ENCODE measurements at regions not wholly inside any gene's neighbourhood (a gene's known extent, or its start where the extent isn't known, plus 50 kb on each side); places are given as distances from the start of the nearest gene placed in this dataset.

GRCh38 chr5:89973516-89973915, 436.0 kb downstream of the CETN3 start:
- Histone ChIP-seq H3K27ac (ENCODE audit: low read depth, low read length) (no peak overlapping the region), H3K4me1 (ENCODE audit: control insufficient read depth, insufficient read depth, low read length) (no peaks in the 10 kb centered on the region), H3K4me3 (ENCODE audit: low read depth, low read length) (no peak overlapping the region), H3K36me3 (ENCODE audit: control insufficient read depth, insufficient read depth, low read length) (no peaks in the 10 kb centered on the region), H3K9me3 (ENCODE audit: control insufficient read depth, insufficient read depth, low read length) (peaks cover 1% of the 10 kb centered on the region), H3K27me3 (ENCODE audit: control insufficient read depth, insufficient read depth, low read length) (no peaks in the 10 kb centered on the region)
- DNase-seq (ENCODE audit: low read depth in 4 of 6, low spot score in 6 of 6), result no peak
- WGBS (ENCODE audit: insufficient coverage), result no CpG with 5 or more reads among the region's 2 CpGs

GRCh38 chr5:89972901-89973300, 436.7 kb downstream of the CETN3 start:
- H3K9me3 ChIP-seq (ENCODE audit: control insufficient read depth, insufficient read depth, low read length), result peaks cover 1% of the 10 kb centered on the region
- H3K36me3 ChIP-seq (ENCODE audit: control insufficient read depth, insufficient read depth, low read length), result no peaks in the 10 kb centered on the region
- H3K4me1 ChIP-seq (ENCODE audit: control insufficient read depth, insufficient read depth, low read length), result no peaks in the 10 kb centered on the region
- WGBS (ENCODE audit: insufficient coverage), result 100% methylated on average over 1 of the region's 3 CpGs
- DNase-seq (ENCODE audit: low read depth in 4 of 6, low spot score in 6 of 6), result no peak
- H3K27me3 ChIP-seq (ENCODE audit: control insufficient read depth, insufficient read depth, low read length), result no peaks in the 10 kb centered on the region
- no peak overlapping the region for H3K27ac ChIP-seq (ENCODE audit: low read depth, low read length)
- no peak overlapping the region for H3K4me3 ChIP-seq (ENCODE audit: low read depth, low read length)

- peak in 1 of 6 donors; percentile 20 for DNase-seq (ENCODE audit: low read depth in 4 of 6, low spot score in 6 of 6)
- H3K27ac ChIP-seq (ENCODE audit: low read depth, low read length), result no peak overlapping the region
- H3K4me3 ChIP-seq (ENCODE audit: low read depth, low read length), result no peak overlapping the region
- H3K9me3 ChIP-seq (ENCODE audit: control insufficient read depth, insufficient read depth, low read length), result peaks cover 1% of the 10 kb centered on the region
- H3K36me3 ChIP-seq (ENCODE audit: control insufficient read depth, insufficient read depth, low read length), result no peaks in the 10 kb centered on the region
- no peaks in the 10 kb centered on the region for H3K4me1 ChIP-seq (ENCODE audit: control insufficient read depth, insufficient read depth, low read length)
- H3K27me3 ChIP-seq (ENCODE audit: control insufficient read depth, insufficient read depth, low read length), result no peaks in the 10 kb centered on the region
- no CpG with 5 or more reads among the region's 4 CpGs for WGBS (ENCODE audit: insufficient coverage)
Measured at GRCh38 chr5:89968958-89969381, 440.6 kb downstream of the CETN3 start.

- H3K4me1 ChIP-seq (ENCODE audit: control insufficient read depth, insufficient read depth, low read length), result no peaks in the 10 kb centered on the region
- H3K27ac ChIP-seq (ENCODE audit: low read depth, low read length), result no peak overlapping the region
- H3K27me3 ChIP-seq (ENCODE audit: control insufficient read depth, insufficient read depth, low read length), result no peaks in the 10 kb centered on the region
- WGBS (ENCODE audit: insufficient coverage), result no CpG with 5 or more reads among the region's 1 CpG
- H3K9me3 ChIP-seq (ENCODE audit: control insufficient read depth, insufficient read depth, low read length), result peaks cover 1% of the 10 kb centered on the region
- no peak for DNase-seq (ENCODE audit: low read depth in 4 of 6, low spot score in 6 of 6)
- no peak overlapping the region for H3K4me3 ChIP-seq (ENCODE audit: low read depth, low read length)
- no peaks in the 10 kb centered on the region for H3K36me3 ChIP-seq (ENCODE audit: control insufficient read depth, insufficient read depth, low read length)
Measured at GRCh38 chr5:89967771-89968444, 441.6 kb downstream of the CETN3 start.

GRCh38 chr5:89956838-89957237, 452.7 kb downstream of the CETN3 start:
- Histone ChIP-seq H3K36me3 (ENCODE audit: control insufficient read depth, insufficient read depth, low read length) (no peaks in the 10 kb centered on the region), H3K4me3 (ENCODE audit: low read depth, low read length) (no peak overlapping the region), H3K27ac (ENCODE audit: low read depth, low read length) (no peak overlapping the region), H3K9me3 (ENCODE audit: control insufficient read depth, insufficient read depth, low read length) (no peaks in the 10 kb centered on the region), H3K4me1 (ENCODE audit: control insufficient read depth, insufficient read depth, low read length) (no peaks in the 10 kb centered on the region), H3K27me3 (ENCODE audit: control insufficient read depth, insufficient read depth, low read length) (no peaks in the 10 kb centered on the region)
- WGBS (ENCODE audit: insufficient coverage), result no CpG with 5 or more reads among the region's 1 CpG
- DNase-seq (ENCODE audit: low read depth in 4 of 6, low spot score in 6 of 6), result no peak

- no peaks in the 10 kb centered on the region for H3K27me3 ChIP-seq (ENCODE audit: control insufficient read depth, insufficient read depth, low read length)
- no peaks in the 10 kb centered on the region for H3K4me1 ChIP-seq (ENCODE audit: control insufficient read depth, insufficient read depth, low read length)
- no CpG with 5 or more reads among the region's 4 CpGs for WGBS (ENCODE audit: insufficient coverage)
- DNase-seq (ENCODE audit: low read depth in 4 of 6, low spot score in 6 of 6), result peak in 2 of 6 donors; percentile 55 to 62
- no peaks in the 10 kb centered on the region for H3K36me3 ChIP-seq (ENCODE audit: control insufficient read depth, insufficient read depth, low read length)
- H3K9me3 ChIP-seq (ENCODE audit: control insufficient read depth, insufficient read depth, low read length), result no peaks in the 10 kb centered on the region
- H3K27ac ChIP-seq (ENCODE audit: low read depth, low read length), result no peak overlapping the region
- H3K4me3 ChIP-seq (ENCODE audit: low read depth, low read length), result no peak overlapping the region
Measured at GRCh38 chr5:89954916-89955315, 454.6 kb downstream of the CETN3 start.

GRCh38 chr5:89951876-89952275, 457.7 kb downstream of the CETN3 start:
- Histone ChIP-seq H3K4me3 (ENCODE audit: low read depth, low read length) (no peak overlapping the region), H3K4me1 (ENCODE audit: control insufficient read depth, insufficient read depth, low read length) (no peaks in the 10 kb centered on the region), H3K27ac (ENCODE audit: low read depth, low read length) (no peak overlapping the region), H3K27me3 (ENCODE audit: control insufficient read depth, insufficient read depth, low read length) (no peaks in the 10 kb centered on the region), H3K36me3 (ENCODE audit: control insufficient read depth, insufficient read depth, low read length) (no peaks in the 10 kb centered on the region), H3K9me3 (ENCODE audit: control insufficient read depth, insufficient read depth, low read length) (no peaks in the 10 kb centered on the region)
- WGBS (ENCODE audit: insufficient coverage), result no CpG with 5 or more reads among the region's 2 CpGs
- no peak for DNase-seq (ENCODE audit: low read depth in 4 of 6, low spot score in 6 of 6)

- no peaks in the 10 kb centered on the region for H3K36me3 ChIP-seq (ENCODE audit: control insufficient read depth, insufficient read depth, low read length)
- no peaks in the 10 kb centered on the region for H3K27me3 ChIP-seq (ENCODE audit: control insufficient read depth, insufficient read depth, low read length)
Measured at GRCh38 chr5:89950234-89950633, 459.3 kb downstream of the CETN3 start.

GRCh38 chr5:89948977-89949376, 460.6 kb downstream of the CETN3 start:
- H3K27ac ChIP-seq (ENCODE audit: low read depth, low read length), result no peak overlapping the region
- H3K27me3 ChIP-seq (ENCODE audit: control insufficient read depth, insufficient read depth, low read length), result no peaks in the 10 kb centered on the region
- no CpG with 5 or more reads among the region's 1 CpG for WGBS (ENCODE audit: insufficient coverage)
- no peaks in the 10 kb centered on the region for H3K36me3 ChIP-seq (ENCODE audit: control insufficient read depth, insufficient read depth, low read length)
- no peak overlapping the region for H3K4me3 ChIP-seq (ENCODE audit: low read depth, low read length)
- H3K4me1 ChIP-seq (ENCODE audit: control insufficient read depth, insufficient read depth, low read length), result no peaks in the 10 kb centered on the region
- DNase-seq (ENCODE audit: low read depth in 4 of 6, low spot score in 6 of 6), result no peak
- H3K9me3 ChIP-seq (ENCODE audit: control insufficient read depth, insufficient read depth, low read length), result no peaks in the 10 kb centered on the region

More at GRCh38 chr5:89950234-89950633, 459.3 kb downstream of the CETN3 start:
- Histone ChIP-seq H3K27ac (ENCODE audit: low read depth, low read length) (no peak overlapping the region), H3K4me3 (ENCODE audit: low read depth, low read length) (no peak overlapping the region), H3K4me1 (ENCODE audit: control insufficient read depth, insufficient read depth, low read length) (no peaks in the 10 kb centered on the region), H3K9me3 (ENCODE audit: control insufficient read depth, insufficient read depth, low read length) (no peaks in the 10 kb centered on the region)
- DNase-seq (ENCODE audit: low read depth in 4 of 6, low spot score in 6 of 6), result no peak
- no CpG with 5 or more reads among the region's 1 CpG for WGBS (ENCODE audit: insufficient coverage)

GRCh38 chr5:89946916-89947315, 462.6 kb downstream of the CETN3 start:
- H3K27ac ChIP-seq (ENCODE audit: low read depth, low read length), result no peak overlapping the region
- no CpG with 5 or more reads among the region's 2 CpGs for WGBS (ENCODE audit: insufficient coverage)
- no peaks in the 10 kb centered on the region for H3K27me3 ChIP-seq (ENCODE audit: control insufficient read depth, insufficient read depth, low read length)
- no peaks in the 10 kb centered on the region for H3K4me1 ChIP-seq (ENCODE audit: control insufficient read depth, insufficient read depth, low read length)
- H3K9me3 ChIP-seq (ENCODE audit: control insufficient read depth, insufficient read depth, low read length), result no peaks in the 10 kb centered on the region
- no peaks in the 10 kb centered on the region for H3K36me3 ChIP-seq (ENCODE audit: control insufficient read depth, insufficient read depth, low read length)
- peak in 1 of 6 donors; percentile 74 for DNase-seq (ENCODE audit: low read depth in 4 of 6, low spot score in 6 of 6)
- no peak overlapping the region for H3K4me3 ChIP-seq (ENCODE audit: low read depth, low read length)
